HG03139 (cell line): ENCODE measurements at regions not wholly inside any gene's neighbourhood (a gene's known extent, or its start where the extent isn't known, plus 50 kb on each side); places are given as distances from the start of the nearest gene placed in this dataset.

Experiments
- ATAC-seq: cut with Tn5 transposase; IDR thresholded peaks from one replicate; pipeline ENCODE4 v1.9.1; 2021; ENCODE audit not compliant: unreplicated experiment

DNA sequence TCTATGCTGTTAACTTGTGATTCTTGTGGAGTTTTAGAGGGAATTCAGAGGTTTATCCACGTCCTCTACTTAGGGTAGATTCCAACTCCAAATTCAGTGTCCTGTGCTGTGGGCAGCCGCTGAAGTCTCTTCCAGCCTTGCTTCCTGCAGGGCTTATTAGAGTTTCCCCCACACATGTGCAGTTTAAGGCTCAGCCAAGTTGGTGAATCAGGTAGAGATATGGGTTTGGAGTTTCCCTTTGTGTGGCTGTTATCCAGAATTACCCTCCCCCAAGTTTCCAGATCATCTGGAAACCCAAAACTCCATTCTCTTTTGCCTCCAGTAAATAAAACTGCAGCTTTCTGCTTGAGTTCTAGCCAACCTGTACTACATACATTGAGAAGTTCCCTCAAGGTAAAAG lies 853.7 kb downstream of the GALC start:
- no peak for ATAC-seq

GRCh38 chr14:87133073-87133801 lies 859.7 kb downstream of the GALC start:
- no peak for ATAC-seq

GRCh38 chr14:87131879-87132278 lies 861.1 kb downstream of the GALC start:
- ATAC-seq, result no peak

- no peak for ATAC-seq
These were observed 870.8 kb downstream of the GALC start for GRCh38 chr14:87122166-87122565.

GRCh38 chr14:87121716-87122115 lies 871.3 kb downstream of the GALC start:
- no peak for ATAC-seq

DNA sequence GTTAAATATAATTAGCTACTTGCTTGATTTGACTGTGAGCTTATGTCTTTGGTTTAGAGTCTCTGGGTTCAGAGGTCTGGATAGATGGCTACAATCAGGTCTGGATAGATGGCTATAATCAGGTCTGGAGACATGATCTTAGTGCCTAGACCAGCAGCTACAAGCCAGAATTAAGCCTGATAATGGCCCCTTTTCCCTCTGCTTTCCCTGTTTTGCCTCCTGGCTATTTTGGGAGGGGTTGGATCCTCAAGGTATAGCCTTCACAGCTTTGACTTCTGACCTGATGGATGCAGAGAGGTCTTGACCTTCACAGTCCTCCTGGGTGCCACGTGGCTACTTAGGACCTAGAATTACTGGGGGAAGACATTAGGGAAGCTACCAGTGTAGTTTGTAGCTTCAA lies 877.7 kb downstream of the GALC start:
- no peak for ATAC-seq

DNA sequence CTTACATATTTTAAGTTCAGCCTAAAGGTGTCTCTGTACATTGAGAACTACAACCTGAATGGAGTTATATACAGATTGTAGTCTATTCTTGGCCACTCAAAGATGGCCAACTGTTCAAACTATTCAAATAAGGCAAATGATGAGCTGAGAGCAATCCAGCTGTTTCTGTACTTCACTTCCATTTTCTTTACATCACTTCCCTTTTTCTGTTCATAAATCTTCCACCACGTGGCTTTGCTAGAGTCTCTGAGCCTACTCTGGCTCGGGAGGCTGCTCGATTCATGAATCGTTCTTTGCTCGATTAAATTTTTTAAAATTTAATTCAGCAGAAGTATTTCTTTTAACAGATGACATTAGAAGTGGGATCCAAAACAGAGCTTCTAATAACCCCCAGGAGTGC lies 879.7 kb downstream of the GALC start:
- no peak for ATAC-seq

- no peak for ATAC-seq
These were observed 881.2 kb downstream of the GALC start for GRCh38 chr14:87111741-87112140.

DNA sequence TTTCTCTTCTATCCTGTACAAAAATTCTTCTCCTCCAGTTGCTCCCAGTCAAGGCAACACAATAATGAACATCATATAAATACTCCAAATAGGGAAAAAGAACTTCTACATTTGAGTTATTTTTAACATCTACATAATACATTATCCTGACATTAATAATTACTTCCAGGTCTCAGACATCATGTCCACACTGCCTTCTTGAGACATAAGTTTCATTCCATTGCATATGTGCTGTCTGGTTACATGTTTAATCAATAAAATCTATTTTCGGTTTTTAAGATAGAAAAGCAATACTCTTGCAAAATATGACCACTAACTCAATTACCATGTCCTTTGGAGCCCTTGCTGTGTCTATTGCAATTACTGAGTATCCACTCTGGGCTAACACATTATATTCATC lies 881.9 kb downstream of the GALC start:
- no peak for ATAC-seq

GRCh38 chr14:87109271-87109670 lies 883.7 kb downstream of the GALC start:
- no peak for ATAC-seq

DNA sequence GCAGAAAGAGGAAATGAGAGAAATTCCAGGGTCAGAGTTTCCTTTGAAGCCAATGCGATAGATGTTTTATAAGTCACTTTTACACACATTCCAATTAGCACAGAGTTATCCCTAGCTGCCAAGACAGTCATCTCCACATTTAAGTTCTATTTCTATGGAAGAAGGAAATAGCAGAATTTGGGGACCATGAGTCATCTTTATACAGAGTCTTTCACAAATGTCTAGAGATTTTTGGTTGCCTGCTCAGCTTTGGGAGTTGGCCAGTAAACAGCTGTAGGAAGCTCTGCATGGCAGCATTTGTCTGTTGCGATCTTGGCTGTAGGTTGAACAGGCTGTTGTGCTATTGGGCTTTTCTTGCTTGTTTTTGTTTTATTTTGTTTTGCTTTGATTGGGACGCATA lies 884.3 kb downstream of the GALC start:
- ATAC-seq, result no peak

- ATAC-seq, result no peak
These were observed 890.1 kb downstream of the GALC start for GRCh38 chr14:87102811-87103378.

DNA sequence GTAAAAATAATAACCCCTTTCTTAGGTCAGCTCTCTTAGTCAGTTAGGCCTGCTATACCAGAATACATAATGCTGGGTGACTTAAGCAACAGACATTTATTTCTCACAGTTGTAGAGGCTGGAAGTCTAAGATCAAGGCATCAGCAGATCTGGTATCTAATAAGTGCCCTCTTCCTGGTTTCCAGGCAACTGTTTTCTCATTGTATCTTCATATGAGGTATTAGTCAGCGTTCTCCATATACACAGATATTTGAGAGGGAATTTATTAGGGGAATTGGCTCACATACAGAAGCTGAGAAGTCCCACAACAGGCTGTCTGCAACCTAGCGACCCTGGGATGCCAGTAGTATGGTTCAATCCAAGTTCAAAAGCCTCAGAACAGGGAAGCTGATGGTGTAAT lies 896.0 kb downstream of the GALC start:
- no peak for ATAC-seq

DNA sequence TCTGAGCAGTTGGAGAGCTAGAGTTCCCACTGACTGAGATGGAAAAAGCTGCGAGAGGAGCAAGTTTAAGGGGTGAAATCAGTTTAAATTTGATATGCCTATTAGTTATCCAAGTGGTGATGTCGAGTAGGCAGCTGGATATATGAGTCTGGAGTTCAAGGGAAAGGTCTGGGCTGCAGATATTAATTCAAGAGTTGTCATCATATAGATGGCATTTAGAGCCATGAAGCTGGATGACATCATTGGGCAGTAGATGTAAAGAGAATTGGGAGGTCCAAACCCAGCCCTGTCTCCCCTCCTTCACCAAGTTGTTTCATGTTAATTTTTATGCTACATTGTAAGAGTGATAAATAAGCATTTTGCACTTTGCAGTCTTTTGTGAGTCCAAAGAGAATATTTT lies 898.1 kb downstream of the GALC start:
- no peak for ATAC-seq

GRCh38 chr14:87088588-87088987 lies 904.4 kb downstream of the GALC start:
- ATAC-seq, result no peak

DNA sequence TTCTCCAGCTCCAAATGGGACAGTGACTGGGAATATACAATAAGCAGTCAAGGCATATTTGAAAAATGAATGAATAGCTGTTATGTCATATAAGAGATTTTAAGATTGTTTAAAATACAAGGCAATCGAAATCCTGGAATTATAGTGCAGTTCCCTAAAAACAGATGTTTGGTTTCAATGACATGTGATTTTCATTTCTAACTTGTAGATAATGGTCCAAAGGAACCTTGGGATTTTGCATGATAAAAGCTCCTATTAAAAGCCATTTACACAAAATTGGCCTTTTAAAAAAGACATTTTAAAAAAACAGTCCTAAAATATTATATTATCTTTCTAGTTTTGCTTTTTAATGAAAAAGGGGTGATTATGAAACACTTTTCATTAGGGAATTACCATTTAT lies 905.1 kb downstream of the GALC start:
- no peak for ATAC-seq

DNA sequence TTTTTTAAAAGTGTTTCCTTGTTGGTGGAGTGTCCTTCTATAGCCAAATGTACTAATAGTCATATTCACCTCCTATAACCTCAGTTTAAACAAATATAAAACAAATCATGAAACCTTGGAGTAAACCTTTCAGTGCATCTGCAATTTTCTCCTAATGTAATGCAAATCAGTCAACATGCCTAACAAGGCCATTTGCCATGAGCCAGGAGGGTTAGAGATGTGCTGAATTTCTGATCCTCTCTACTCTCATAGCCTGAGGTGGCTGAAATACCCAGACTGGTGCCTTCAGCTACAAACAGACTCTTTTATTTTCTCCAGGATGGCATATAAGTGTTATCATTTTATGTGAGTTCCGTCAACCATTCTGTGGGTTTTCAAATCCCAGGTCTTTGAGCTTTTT lies 908.1 kb downstream of the GALC start:
- ATAC-seq, result no peak

DNA sequence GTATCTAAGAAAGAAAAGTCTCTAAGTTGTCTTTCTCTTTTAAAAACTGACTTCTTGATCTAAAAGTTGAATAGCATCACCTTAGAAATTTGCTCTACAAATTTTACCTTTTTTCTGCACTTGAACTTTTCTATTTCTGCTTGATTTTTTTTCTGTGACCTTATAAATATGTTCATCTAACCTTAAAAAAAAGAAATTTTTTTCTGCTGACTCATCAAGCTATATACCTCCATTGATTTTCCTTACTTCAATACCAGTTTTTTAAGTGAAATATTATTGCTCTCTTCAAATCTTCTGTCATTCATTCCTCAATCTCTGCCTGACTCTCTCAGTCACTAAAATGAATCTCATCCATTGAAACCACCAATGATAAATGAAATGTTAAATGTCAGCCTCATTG lies 910.1 kb downstream of the GALC start:
- ATAC-seq, result no peak

DNA sequence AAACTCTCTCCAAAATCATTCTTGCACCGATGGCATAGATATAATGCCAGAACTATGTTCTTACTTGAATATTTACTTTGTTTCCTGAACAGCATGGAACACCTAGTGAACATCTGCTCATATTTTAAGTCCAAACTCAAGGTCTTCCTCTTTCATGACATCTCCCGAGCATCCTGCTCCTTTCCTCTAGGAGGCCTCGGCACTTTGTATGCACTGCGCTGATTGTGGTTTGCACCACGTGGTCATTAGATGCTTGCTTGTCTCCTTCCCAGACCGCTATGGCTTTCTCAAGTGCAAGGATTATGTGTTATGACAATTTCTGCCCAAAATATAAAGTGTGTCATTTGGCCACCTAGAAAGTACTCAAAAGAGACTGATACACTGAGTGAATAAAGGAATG lies 912.0 kb downstream of the GALC start:
- ATAC-seq, result no peak

GRCh38 chr14:87080146-87080545 lies 912.8 kb downstream of the GALC start:
- no peak for ATAC-seq

DNA sequence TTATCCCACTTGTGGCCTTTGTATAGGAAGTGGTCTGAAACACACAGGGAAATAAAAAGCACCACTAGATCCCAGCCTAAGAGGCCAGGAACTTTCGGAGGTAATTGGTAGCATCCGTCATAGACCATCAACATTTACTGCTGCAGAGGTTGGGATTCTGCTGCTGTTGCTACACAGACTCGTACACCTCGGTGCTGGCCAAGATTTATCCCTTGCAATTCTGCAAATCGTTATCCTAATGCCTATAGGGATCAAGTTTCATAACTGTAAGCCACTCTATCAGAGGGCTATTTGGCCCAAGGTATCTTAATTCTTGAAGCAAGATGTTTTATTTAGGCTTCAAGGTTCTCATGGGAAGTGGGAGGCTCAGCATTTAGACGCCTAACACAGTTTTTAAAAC lies 913.6 kb downstream of the GALC start:
- no peak for ATAC-seq

DNA sequence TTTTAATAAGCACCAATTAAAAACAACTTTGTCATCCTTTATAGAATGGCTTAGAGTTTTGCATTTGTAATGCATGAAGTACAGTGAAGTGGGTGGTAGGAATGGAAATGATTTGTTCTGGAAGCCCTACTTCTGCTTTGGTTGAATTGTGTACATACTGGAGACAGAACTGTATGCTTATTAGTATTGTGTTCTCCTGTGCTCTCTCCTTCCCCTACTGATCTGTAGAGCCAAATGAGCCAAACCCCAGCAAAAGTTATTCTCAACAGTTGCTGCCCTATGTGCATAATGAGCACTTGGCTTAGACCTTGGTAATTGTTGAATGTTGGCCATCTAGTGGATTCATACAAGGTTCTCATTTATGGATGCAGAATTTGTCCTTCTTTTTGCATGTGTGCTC lies 916.1 kb downstream of the GALC start:
- no peak for ATAC-seq

DNA sequence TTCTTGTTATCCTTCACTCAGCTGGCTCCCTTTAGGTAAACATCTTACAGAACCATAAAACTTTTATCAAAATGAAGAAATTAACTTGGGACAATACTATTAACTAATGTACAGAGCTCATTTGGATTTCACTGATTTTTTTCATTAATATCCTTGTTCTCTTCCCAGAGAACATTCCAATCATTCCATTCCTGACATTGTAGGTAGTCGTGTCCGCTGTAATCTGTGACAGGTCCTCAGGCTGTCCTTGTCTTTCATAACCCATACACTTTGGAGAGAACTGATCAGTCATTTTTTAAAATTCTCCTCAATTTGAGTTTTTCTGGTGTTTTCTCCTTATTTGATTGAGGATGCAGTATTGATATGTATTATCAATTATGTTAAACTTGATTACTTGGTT lies 916.8 kb downstream of the GALC start:
- ATAC-seq, result no peak
